CD8-positive, alpha-beta memory T cell (primary cell): ENCODE measurements at regions not wholly inside any gene's neighbourhood (a gene's known extent, or its start where the extent isn't known, plus 50 kb on each side); places are given as distances from the start of the nearest gene placed in this dataset.

ENCODE experiments used
- CTCF ChIA-PET: fragments of 350-600 bp; sonication (Branson Sonifier 250); formaldehyde crosslinking; loops from one replicate; lab custom pipeline; 2021; ENCODE audit warnings: antibody characterized with exemption; lab: Charles Lee
- POLR2A ChIA-PET: fragments of 350-600 bp; sonication (Branson Sonifier 250); formaldehyde crosslinking; loops from one replicate; lab custom pipeline; 2021; ENCODE audit warnings: antibody characterized with exemption; lab: Charles Lee
- DNase-seq, 5 donors: peaks; one replicate each; pipeline versions ENCODE4 v3.0.0 to v3.0.0-alpha.2; 2020 to 2022; ENCODE audit warnings: mixed read lengths in 1 of 5
- H3K27ac ChIP-seq: one replicate; pipeline ENCODE4 v1.7.0; 2013; ENCODE audit warnings: low read depth, mild to moderate bottlenecking, low read length, moderate library complexity
- H3K27me3 ChIP-seq: 2 replicates; pipeline ENCODE4 v1.7.0; 2013; ENCODE audit warnings: low read length, mild to moderate bottlenecking; ENCODE audit not compliant: insufficient read depth, poor library complexity, severe bottlenecking
- H3K36me3 ChIP-seq: 2 replicates; pipeline ENCODE4 v1.7.0; 2013; ENCODE audit warnings: mild to moderate bottlenecking, low read length, moderate library complexity; ENCODE audit not compliant: insufficient read depth
- H3K4me1 ChIP-seq: 2 replicates; pipeline ENCODE4 v1.7.0; 2013; ENCODE audit warnings: mild to moderate bottlenecking, low read length, moderate library complexity; ENCODE audit not compliant: insufficient read depth
- H3K4me3 ChIP-seq: 2 replicates; pipeline ENCODE4 v1.7.0; 2013; ENCODE audit warnings: mild to moderate bottlenecking, low read length
- H3K9me3 ChIP-seq: 2 replicates; pipeline ENCODE4 v1.7.0; 2013; ENCODE audit warnings: mild to moderate bottlenecking, low read length
- H3K27ac Mint-ChIP-seq, 8 donors: one replicate each; pipeline ENCODE4 v1.8.0; 2020 to 2021; ENCODE audit warnings: mixed read lengths in 8 of 8, mild to moderate bottlenecking in 6 of 8, inconsistent platforms in 3 of 8, moderate library complexity in 3 of 8
- H3K27me3 Mint-ChIP-seq, 2 donors: one replicate each; pipeline ENCODE4 v1.8.0; 2020 to 2021; ENCODE audit warnings: mixed read lengths in 2 of 2, mild to moderate bottlenecking in 1 of 2, moderate library complexity in 1 of 2
- H3K36me3 Mint-ChIP-seq, 3 donors: one replicate each; pipeline ENCODE4 v1.8.0; 2020 to 2021; ENCODE audit warnings: mixed read lengths in 3 of 3, inconsistent platforms in 1 of 3, mild to moderate bottlenecking in 1 of 3
- H3K4me1 Mint-ChIP-seq, 3 donors: one replicate each; pipeline ENCODE4 v1.8.0; 2020 to 2021; ENCODE audit warnings: mixed read lengths in 3 of 3, inconsistent platforms in 1 of 3, mild to moderate bottlenecking in 1 of 3
- H3K4me3 Mint-ChIP-seq, 7 donors: one replicate each; pipeline ENCODE4 v1.8.0; 2020 to 2021; ENCODE audit warnings: mixed read lengths in 7 of 7, mild to moderate bottlenecking in 6 of 7, moderate library complexity in 4 of 7, inconsistent platforms in 2 of 7
- H3K9me3 Mint-ChIP-seq, 5 donors: one replicate each; pipeline ENCODE4 v1.8.0; 2020 to 2022; ENCODE audit warnings: mixed read lengths in 5 of 5, mild to moderate bottlenecking in 3 of 5, moderate library complexity in 2 of 5, inconsistent platforms in 1 of 5

DNA sequence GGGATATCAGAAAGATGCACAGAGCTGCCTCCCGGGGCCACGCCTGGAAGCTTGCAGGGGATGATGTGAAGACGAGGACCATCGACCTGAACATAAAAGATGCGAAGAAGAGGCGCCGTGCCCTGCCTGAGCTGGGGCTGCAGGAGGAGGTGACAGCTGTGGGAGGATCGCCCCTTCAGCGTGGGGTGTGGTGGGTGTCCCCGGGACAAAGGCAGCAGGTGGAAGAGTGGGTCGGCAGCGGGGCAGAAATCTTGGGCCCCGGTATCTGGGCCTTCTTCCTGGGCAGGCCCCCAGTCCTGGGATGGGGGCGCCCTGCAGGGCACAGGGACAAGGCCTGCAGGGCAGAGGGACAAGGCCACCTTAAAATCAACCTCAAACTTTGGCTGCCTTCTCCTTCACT, 134.9 kb downstream of the OR13A1 start:
- CTCF ChIA-PET, result no interaction called here
- no peaks in the 10 kb centered on the region for H3K27me3 ChIP-seq
- no peak for DNase-seq
- no peak overlapping the region for H3K27ac ChIP-seq
- Mint-ChIP-seq H3K4me3 (peak overlapping the region in 1 of 7 donors; percentile 61), H3K9me3 (no peaks in the 10 kb centered on the region), H3K27ac (no peak overlapping the region), H3K36me3 (no peaks in the 10 kb centered on the region), H3K27me3 (peaks cover 0 to 18% of the 10 kb centered on the region in 2 donors), H3K4me1 (no peaks in the 10 kb centered on the region)
- no peak overlapping the region for H3K4me3 ChIP-seq
- no peaks in the 10 kb centered on the region for H3K36me3 ChIP-seq
- POLR2A ChIA-PET, result no interaction called here
- no peaks in the 10 kb centered on the region for H3K4me1 ChIP-seq
- H3K9me3 ChIP-seq, result no peaks in the 10 kb centered on the region

- Mint-ChIP-seq H3K27me3 (peaks cover 0 to 21% of the 10 kb centered on the region in 2 donors), H3K4me3 (no peak overlapping the region), H3K9me3 (no peaks in the 10 kb centered on the region), H3K36me3 (no peaks in the 10 kb centered on the region), H3K27ac (no peak overlapping the region), H3K4me1 (no peaks in the 10 kb centered on the region)
- POLR2A ChIA-PET, result no interaction called here
- H3K27me3 ChIP-seq, result no peaks in the 10 kb centered on the region
- H3K4me1 ChIP-seq, result no peaks in the 10 kb centered on the region
- DNase-seq, result no peak
- H3K9me3 ChIP-seq, result no peaks in the 10 kb centered on the region
- no peaks in the 10 kb centered on the region for H3K36me3 ChIP-seq
- no peak overlapping the region for H3K4me3 ChIP-seq
- no peak overlapping the region for H3K27ac ChIP-seq
- CTCF ChIA-PET, result no interaction called here
Measured at GRCh38 chr10:45180946-45181875, 134.2 kb downstream of the OR13A1 start.

GRCh38 chr10:45183174-45183573, 132.2 kb downstream of the OR13A1 start:
- Mint-ChIP-seq H3K36me3 (no peaks in the 10 kb centered on the region), H3K4me3 (no peak overlapping the region), H3K9me3 (no peaks in the 10 kb centered on the region), H3K27ac (no peak overlapping the region), H3K4me1 (no peaks in the 10 kb centered on the region), H3K27me3 (peaks cover 0 to 25% of the 10 kb centered on the region in 2 donors)
- DNase-seq, result no peak
- no peaks in the 10 kb centered on the region for H3K27me3 ChIP-seq
- no peak overlapping the region for H3K27ac ChIP-seq
- no peaks in the 10 kb centered on the region for H3K4me1 ChIP-seq
- no peaks in the 10 kb centered on the region for H3K9me3 ChIP-seq
- no peak overlapping the region for H3K4me3 ChIP-seq
- no peaks in the 10 kb centered on the region for H3K36me3 ChIP-seq
- ChIA-PET POLR2A (no interaction called here), CTCF (no interaction called here)

DNA sequence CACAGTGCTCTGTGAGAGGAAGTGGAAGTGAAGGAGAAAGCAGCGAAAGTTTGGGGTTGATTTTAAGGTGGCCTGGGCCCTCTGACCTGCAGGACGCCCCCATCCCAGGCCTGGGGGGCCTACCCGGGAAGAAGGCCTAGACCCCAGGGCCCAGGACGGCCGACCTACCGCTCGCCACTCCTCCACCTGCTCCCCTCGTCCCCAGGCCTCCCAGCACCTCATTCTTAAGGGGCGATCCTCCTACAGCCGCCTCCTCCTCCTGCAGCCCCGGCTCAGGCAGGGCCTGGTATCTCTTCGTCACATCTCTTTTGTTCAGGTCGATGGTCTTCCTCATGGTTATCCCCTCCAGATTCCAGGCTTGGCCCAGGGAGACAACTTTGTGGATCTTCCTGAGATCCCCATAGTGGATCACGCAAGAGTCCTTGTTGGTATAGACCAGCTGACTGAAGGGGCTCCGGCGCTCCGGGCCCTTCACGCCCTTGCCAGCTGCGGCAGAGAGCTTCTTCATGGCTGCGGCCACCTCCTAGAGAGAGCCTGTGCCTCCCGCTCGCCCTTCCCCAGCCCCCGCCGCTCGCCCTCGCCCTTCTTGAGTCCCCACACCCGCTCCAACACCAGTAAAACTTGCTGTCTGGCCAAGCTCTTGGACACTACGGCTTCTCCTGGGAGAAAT, 117.5 kb downstream of the OR13A1 start:
- no peak for DNase-seq
- Mint-ChIP-seq H3K36me3 (no peaks in the 10 kb centered on the region), H3K4me1 (peaks cover 0 to 3% (median 0%) of the 10 kb centered on the region in 3 donors), H3K27me3 (peaks cover 3 to 12% of the 10 kb centered on the region in 2 donors), H3K4me3 (no peak overlapping the region), H3K27ac (no peak overlapping the region), H3K9me3 (no peaks in the 10 kb centered on the region)
- CTCF ChIA-PET, result no interaction called here
- no peaks in the 10 kb centered on the region for H3K9me3 ChIP-seq
- H3K4me3 ChIP-seq, result no peak overlapping the region
- no peak overlapping the region for H3K27ac ChIP-seq
- no peaks in the 10 kb centered on the region for H3K36me3 ChIP-seq
- no peaks in the 10 kb centered on the region for H3K27me3 ChIP-seq
- H3K4me1 ChIP-seq, result no peaks in the 10 kb centered on the region
- POLR2A ChIA-PET, result no interaction called here

DNA sequence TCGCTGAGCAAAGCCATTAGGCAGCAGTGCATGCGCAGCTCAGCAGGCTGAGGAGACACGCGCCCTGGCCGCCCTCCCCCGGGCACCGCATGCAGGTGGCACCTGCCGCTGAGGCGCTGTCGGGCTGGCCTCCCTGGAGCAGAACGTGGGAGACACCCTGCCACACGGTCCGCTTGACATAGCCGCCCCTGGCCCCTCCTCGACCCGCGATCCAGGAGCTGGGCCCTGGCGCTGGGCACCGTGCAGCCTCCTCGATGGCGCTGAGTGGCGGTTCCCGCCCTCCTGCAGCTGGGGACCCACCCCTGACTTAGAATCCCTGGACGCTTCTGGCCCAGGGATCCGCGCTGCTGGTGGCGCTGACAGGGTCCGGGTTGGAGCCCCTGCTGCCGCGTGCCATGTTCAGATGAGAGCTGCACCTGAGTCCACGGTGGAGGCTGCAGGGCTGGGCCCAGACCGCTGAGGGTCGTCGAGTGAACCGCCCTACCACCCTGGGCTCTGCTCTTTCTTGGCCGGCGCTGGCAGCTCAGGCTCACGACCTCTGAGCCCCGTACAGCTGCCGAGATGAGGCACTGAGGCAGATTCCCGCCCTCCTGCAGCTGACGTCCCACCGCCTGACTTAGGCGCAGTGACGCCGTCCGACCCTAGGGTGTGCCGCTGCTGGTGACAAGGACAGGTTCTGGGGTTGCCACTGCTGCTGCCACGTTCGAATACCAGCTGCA, 116.8 kb downstream of the OR13A1 start:
- Mint-ChIP-seq H3K4me1 (peaks cover 0 to 3% (median 0%) of the 10 kb centered on the region in 3 donors), H3K4me3 (no peak overlapping the region), H3K27me3 (peaks cover 5 to 13% of the 10 kb centered on the region in 2 donors), H3K36me3 (no peaks in the 10 kb centered on the region), H3K27ac (no peak overlapping the region), H3K9me3 (no peaks in the 10 kb centered on the region)
- no peaks in the 10 kb centered on the region for H3K4me1 ChIP-seq
- DNase-seq, result no peak
- no peak overlapping the region for H3K4me3 ChIP-seq
- H3K27ac ChIP-seq, result no peak overlapping the region
- H3K27me3 ChIP-seq, result no peaks in the 10 kb centered on the region
- no peaks in the 10 kb centered on the region for H3K36me3 ChIP-seq
- CTCF ChIA-PET, result no interaction called here
- POLR2A ChIA-PET, result no interaction called here
- H3K9me3 ChIP-seq, result no peaks in the 10 kb centered on the region

- Histone ChIP-seq H3K36me3 (no peaks in the 10 kb centered on the region), H3K4me3 (no peak overlapping the region), H3K27ac (no peak overlapping the region), H3K4me1 (no peaks in the 10 kb centered on the region), H3K27me3 (no peaks in the 10 kb centered on the region), H3K9me3 (no peaks in the 10 kb centered on the region)
- no peak overlapping the region for H3K4me3 Mint-ChIP-seq
- H3K27ac Mint-ChIP-seq, result no peak overlapping the region
- DNase-seq, result no peak
- ChIA-PET POLR2A (no interaction called here), CTCF (no interaction called here)
- H3K9me3 Mint-ChIP-seq, result no peaks in the 10 kb centered on the region
- H3K4me1 Mint-ChIP-seq, result peaks cover 0 to 2% (median 0%) of the 10 kb centered on the region in 3 donors
- H3K36me3 Mint-ChIP-seq, result no peaks in the 10 kb centered on the region
- peaks cover 5 to 20% of the 10 kb centered on the region in 2 donors for H3K27me3 Mint-ChIP-seq
Measured at GRCh38 chr10:45199205-45199740, 116.1 kb downstream of the OR13A1 start.

DNA sequence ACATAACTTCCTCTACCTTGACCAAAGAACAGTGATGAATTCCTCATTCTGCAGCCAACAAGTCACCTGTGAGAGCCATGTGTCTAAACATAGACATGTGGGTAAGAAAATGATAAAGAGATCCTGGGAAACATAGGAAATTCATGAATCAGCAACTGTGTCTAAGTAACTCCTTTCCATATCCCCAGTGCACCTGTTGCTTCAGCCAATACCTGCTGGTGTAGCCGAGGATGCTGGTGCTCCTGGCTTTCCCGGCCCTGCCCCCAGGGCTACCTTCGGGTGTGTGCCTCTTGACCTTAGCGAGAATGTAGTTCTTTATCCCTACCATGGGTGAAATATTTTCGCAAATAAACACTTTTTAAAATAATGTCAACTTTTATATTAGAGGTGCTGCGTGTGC, 114.1 kb downstream of the OR13A1 start:
- Mint-ChIP-seq H3K27me3 (peaks cover 5 to 22% of the 10 kb centered on the region in 2 donors), H3K9me3 (no peaks in the 10 kb centered on the region), H3K4me3 (no peak overlapping the region), H3K4me1 (no peaks in the 10 kb centered on the region), H3K27ac (no peak overlapping the region), H3K36me3 (no peaks in the 10 kb centered on the region)
- no peak overlapping the region for H3K4me3 ChIP-seq
- ChIA-PET POLR2A (no interaction called here), CTCF (no interaction called here)
- H3K9me3 ChIP-seq, result no peaks in the 10 kb centered on the region
- no peaks in the 10 kb centered on the region for H3K36me3 ChIP-seq
- H3K4me1 ChIP-seq, result no peaks in the 10 kb centered on the region
- no peaks in the 10 kb centered on the region for H3K27me3 ChIP-seq
- H3K27ac ChIP-seq, result no peak overlapping the region
- no peak for DNase-seq

- H3K27ac Mint-ChIP-seq, result no peak overlapping the region
- H3K4me1 Mint-ChIP-seq, result no peaks in the 10 kb centered on the region
- H3K4me3 Mint-ChIP-seq, result no peak overlapping the region
- H3K27me3 Mint-ChIP-seq, result peaks cover 5 to 30% of the 10 kb centered on the region in 2 donors
- Histone ChIP-seq H3K4me1 (no peaks in the 10 kb centered on the region), H3K27ac (no peak overlapping the region), H3K27me3 (no peaks in the 10 kb centered on the region), H3K4me3 (no peak overlapping the region), H3K9me3 (no peaks in the 10 kb centered on the region), H3K36me3 (no peaks in the 10 kb centered on the region)
- no peaks in the 10 kb centered on the region for H3K36me3 Mint-ChIP-seq
- no peak for DNase-seq
- ChIA-PET CTCF (no interaction called here), POLR2A (no interaction called here)
- no peaks in the 10 kb centered on the region for H3K9me3 Mint-ChIP-seq
Measured at GRCh38 chr10:45202242-45202641, 113.2 kb downstream of the OR13A1 start.
